Sciatic nerve (tissue), 2 donors: ENCODE measurements at regions not wholly inside any gene's neighbourhood (a gene's known extent, or its start where the extent isn't known, plus 50 kb on each side); places are given as distances from the start of the nearest gene placed in this dataset.
"Not testable (repeated sequence)": the region's sequence is repeated elsewhere in the genome, so short reads cannot be mapped to it uniquely, and the experiment has no call there.

Experiments used
- ATAC-seq: fragments of 200-7000 bp; cut with Tn5 transposase; one replicate; pipeline ENCODE4 v1.9.1; 2020; ENCODE audit warnings: mild to moderate bottlenecking, moderate library complexity
- DNase-seq: peaks from one replicate; pipeline ENCODE4 v3.0.0-alpha.2; 2020; ENCODE audit warnings: low spot score
- intact Hi-C: fragments of 100-400 bp; cut with DNase I; formaldehyde crosslinking; loops from one replicate; pipeline ENCODE4 v1.14.2; 2022
- donor health status: DM: no; HTN: no; CAD: no.
- donor health status: DM: no; HTN: no; CAD: no.

GRCh38 chr6:121879149-121879548, 443.7 kb downstream of the GJA1 start:
- intact Hi-C loops, result no loop called here
- no peak for DNase-seq
- no peak for ATAC-seq

- ATAC-seq, result no peak
- DNase-seq, result no peak
- intact Hi-C loops, result no loop called here
Observed at GRCh38 chr6:121880831-121881230, 445.4 kb downstream of the GJA1 start.

GRCh38 chr6:121881974-121882667, 446.7 kb downstream of the GJA1 start:
- intact Hi-C loops, result no loop called here
- ATAC-seq (peak; percentile 59), DNase-seq (no peak)

- ATAC-seq (no peak), DNase-seq (no peak)
- intact Hi-C loops, result no loop called here
Observed at GRCh38 chr6:121884091-121884490, 448.6 kb downstream of the GJA1 start.

- no peak for DNase-seq
- intact Hi-C loops, result no loop called here
- ATAC-seq, result no peak
Observed at GRCh38 chr6:121884620-121885019, 449.2 kb downstream of the GJA1 start.

GRCh38 chr6:121885399-121886152, 450.1 kb downstream of the GJA1 start:
- DNase-seq (no peak), ATAC-seq (peak; percentile 59)

GRCh38 chr6:121886223-121886830, 450.9 kb downstream of the GJA1 start:
- peak; percentile 86 for ATAC-seq
- intact Hi-C loops, result no loop called here
- DNase-seq, result no peak

More at GRCh38 chr6:121885399-121886152, 450.1 kb downstream of the GJA1 start:
- intact Hi-C loops, result no loop called here

- DNase-seq (no peak), ATAC-seq (no peak)
- intact Hi-C loops, result no loop called here
Observed at GRCh38 chr6:121887724-121888123, 452.3 kb downstream of the GJA1 start.

- DNase-seq (no peak), ATAC-seq (no peak)
- intact Hi-C loops, result no loop called here
Observed at GRCh38 chr6:121890307-121890910, 455.0 kb downstream of the GJA1 start.

GRCh38 chr6:121895731-121896130, 460.3 kb downstream of the GJA1 start:
- ATAC-seq, intact Hi-C loops: not testable (repeated sequence)

GRCh38 chr6:121896363-121896762, 460.9 kb downstream of the GJA1 start:
- ATAC-seq, result no peak

More at GRCh38 chr6:121895731-121896130, 460.3 kb downstream of the GJA1 start:
- DNase-seq, result not testable (repeated sequence)

GRCh38 chr6:121896771-121897170, 461.3 kb downstream of the GJA1 start:
- intact Hi-C loops, result no loop called here
- no peak for DNase-seq
- no peak for ATAC-seq

More at GRCh38 chr6:121896363-121896762, 460.9 kb downstream of the GJA1 start:
- no peak for DNase-seq
- intact Hi-C loops, result no loop called here

- ATAC-seq (no peak), DNase-seq (no peak)
- intact Hi-C loops, result no loop called here
Observed at GRCh38 chr6:121897337-121897760, 461.9 kb downstream of the GJA1 start.

- intact Hi-C loops, result no loop called here
- DNase-seq (no peak), ATAC-seq (no peak)
Observed at GRCh38 chr6:121901432-121901831, 466.0 kb downstream of the GJA1 start.

- no peak for ATAC-seq
- DNase-seq, result no peak
- intact Hi-C loops, result no loop called here
Observed at GRCh38 chr6:121904559-121904958, 469.1 kb downstream of the GJA1 start.

GRCh38 chr6:121912905-121913304, 477.5 kb downstream of the GJA1 start:
- intact Hi-C loops, result no loop called here
- DNase-seq (no peak), ATAC-seq (no peak)

- intact Hi-C loops, result no loop called here
- ATAC-seq (no peak), DNase-seq (no peak)
Observed at GRCh38 chr6:121917263-121917829, 481.9 kb downstream of the GJA1 start.

- ATAC-seq (no peak), DNase-seq (no peak)
- intact Hi-C loops, result no loop called here
Observed at GRCh38 chr6:121917834-121918559, 481.5 kb upstream of the HSF2 start.

- intact Hi-C loops, result no loop called here
- no peak for ATAC-seq
- no peak for DNase-seq
Observed at GRCh38 chr6:121920616-121921015, 478.8 kb upstream of the HSF2 start.
